Central memory CD8-positive, alpha-beta T cell (primary cell): ENCODE measurements at regions not wholly inside any gene's neighbourhood (a gene's known extent, or its start where the extent isn't known, plus 50 kb on each side); places are given as distances from the start of the nearest gene placed in this dataset.

Experiments
- ATAC-seq: fragments of 150-1000 bp; cut with Tn5 transposase; replicated peaks from 2 replicates; pipeline ENCODE4 v1.10.0; 2022; ENCODE audit warnings: mild to moderate bottlenecking, moderate FRiP score, moderate number of reproducible peaks; ENCODE audit not compliant: poor library complexity, severe bottlenecking; ENCODE audit errors: extremely low read depth
- DNase-seq, 2 donors: peaks; one replicate each; pipeline ENCODE4 v3.0.0; 2021; ENCODE audit warnings: low spot score in 2 of 2
- H3K27ac Mint-ChIP-seq: one replicate; pipeline ENCODE4 v1.8.0; 2022; ENCODE audit warnings: low read depth, mild to moderate bottlenecking, moderate library complexity, mixed read lengths
- H3K27me3 Mint-ChIP-seq: one replicate; pipeline ENCODE4 v1.8.0; 2022; ENCODE audit warnings: mixed read lengths
- H3K36me3 Mint-ChIP-seq: one replicate; pipeline ENCODE4 v1.8.0; 2022; ENCODE audit warnings: mild to moderate bottlenecking, moderate library complexity, mixed read lengths; ENCODE audit not compliant: insufficient read depth
- H3K4me1 Mint-ChIP-seq: one replicate; pipeline ENCODE4 v1.8.0; 2022; ENCODE audit warnings: mixed read lengths
- H3K4me3 Mint-ChIP-seq: one replicate; pipeline ENCODE4 v1.8.0; 2022; ENCODE audit warnings: mild to moderate bottlenecking, moderate library complexity, mixed read lengths
- H3K9me3 Mint-ChIP-seq: one replicate; pipeline ENCODE4 v1.8.0; 2022; ENCODE audit warnings: mixed read lengths

DNA sequence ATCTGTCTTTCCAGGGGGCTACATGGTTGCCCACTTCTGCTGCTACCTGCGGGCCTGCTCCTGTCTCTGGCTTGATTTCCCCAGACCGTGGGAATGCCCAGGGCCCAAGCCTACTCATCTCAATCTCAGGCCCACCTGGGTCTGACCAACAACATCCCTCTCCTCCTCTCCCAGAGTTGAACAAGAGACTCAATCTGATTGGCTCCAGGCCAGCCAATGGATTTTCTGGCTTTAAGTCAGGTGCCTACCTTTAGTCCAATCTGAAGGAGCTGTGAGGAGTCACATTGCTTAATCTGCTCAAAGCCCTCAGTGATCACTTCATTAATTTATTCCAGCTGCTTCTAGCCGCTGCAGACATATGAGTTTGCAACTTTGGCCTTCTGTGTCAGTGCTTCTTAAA, 162.4 kb upstream of the KCNG1 start:
- ATAC-seq = no peak

DNA sequence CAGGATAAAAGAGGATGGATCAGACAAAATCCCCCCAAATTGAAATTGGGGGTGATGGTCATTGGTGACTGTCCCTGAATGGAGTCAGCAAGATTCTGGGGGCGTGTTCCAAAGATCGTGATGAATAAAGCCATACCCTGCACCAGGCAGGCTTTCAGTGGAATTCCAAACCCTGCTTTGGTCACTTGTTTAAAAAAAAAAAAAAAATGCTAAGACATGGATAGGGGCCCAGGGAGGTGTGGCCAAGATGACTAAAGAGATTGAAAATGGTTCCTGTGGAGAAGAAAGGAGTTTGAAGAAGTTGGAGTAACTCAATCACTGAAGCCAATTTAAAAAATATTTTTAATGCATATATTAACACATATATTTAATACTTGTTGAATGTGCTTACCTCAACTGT, 161.4 kb upstream of the KCNG1 start:
- H3K27me3 Mint-ChIP-seq = peaks cover 41% of the 10 kb centered on the region
- H3K4me1 Mint-ChIP-seq = no peaks in the 10 kb centered on the region
- no peaks in the 10 kb centered on the region for H3K9me3 Mint-ChIP-seq
- peaks cover 1% of the 10 kb centered on the region for H3K36me3 Mint-ChIP-seq
- no peak overlapping the region for H3K27ac Mint-ChIP-seq
- no peak for DNase-seq
- no peak overlapping the region for H3K4me3 Mint-ChIP-seq
- no peak for ATAC-seq

More for the DNA sequence above, 162.4 kb upstream of the KCNG1 start:
- no peaks in the 10 kb centered on the region for H3K9me3 Mint-ChIP-seq
- no peaks in the 10 kb centered on the region for H3K4me1 Mint-ChIP-seq
- peaks cover 1% of the 10 kb centered on the region for H3K36me3 Mint-ChIP-seq
- DNase-seq = no peak
- no peak overlapping the region for H3K27ac Mint-ChIP-seq
- no peak overlapping the region for H3K4me3 Mint-ChIP-seq
- peaks cover 31% of the 10 kb centered on the region for H3K27me3 Mint-ChIP-seq

DNA sequence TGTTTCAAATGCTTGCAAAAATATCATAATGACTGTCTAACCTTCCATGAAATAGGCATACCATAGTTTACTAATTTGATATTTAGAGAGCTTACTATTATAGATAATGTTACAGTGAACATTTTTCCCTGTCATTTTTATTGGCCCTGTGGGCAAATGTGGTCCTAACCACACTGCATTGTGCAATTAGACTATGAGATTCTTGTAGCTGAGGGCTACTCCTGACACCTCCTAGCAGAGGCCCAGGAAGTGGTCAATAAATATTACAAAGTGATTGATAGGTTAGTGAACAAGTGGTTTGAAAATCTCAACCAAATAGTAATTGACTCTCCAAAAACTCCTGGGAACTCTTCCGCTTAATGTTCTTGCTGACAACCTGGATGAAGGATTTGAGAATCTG, 160.5 kb upstream of the KCNG1 start:
- DNase-seq (no peak), ATAC-seq (no peak)
- no peak overlapping the region for H3K4me3 Mint-ChIP-seq
- H3K4me1 Mint-ChIP-seq = no peaks in the 10 kb centered on the region
- H3K27me3 Mint-ChIP-seq = peaks cover 49% of the 10 kb centered on the region
- no peaks in the 10 kb centered on the region for H3K9me3 Mint-ChIP-seq
- H3K27ac Mint-ChIP-seq = no peak overlapping the region
- H3K36me3 Mint-ChIP-seq = peaks cover 1% of the 10 kb centered on the region

DNA sequence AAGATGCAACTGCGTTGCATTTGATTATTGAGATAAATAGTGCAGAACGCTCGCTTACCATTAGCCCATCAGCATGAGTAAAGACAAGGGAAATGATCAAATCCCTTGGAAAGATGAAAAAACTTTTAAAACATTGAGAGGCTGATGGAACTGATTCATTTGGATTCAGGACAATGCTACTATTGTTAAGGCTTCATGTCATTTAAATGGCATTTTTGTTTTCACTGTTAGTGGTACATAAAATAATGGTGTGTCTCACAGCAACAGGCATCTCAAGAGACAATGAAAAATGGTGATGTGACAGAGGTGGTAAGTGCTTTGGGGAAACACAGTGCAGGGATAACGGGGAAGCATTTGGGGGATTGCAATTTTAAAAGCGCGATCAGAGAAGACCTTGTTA, 159.7 kb upstream of the KCNG1 start:
- Mint-ChIP-seq H3K9me3 (no peaks in the 10 kb centered on the region), H3K27me3 (peaks cover 49% of the 10 kb centered on the region), H3K36me3 (no peaks in the 10 kb centered on the region), H3K27ac (no peak overlapping the region), H3K4me1 (no peaks in the 10 kb centered on the region), H3K4me3 (no peak overlapping the region)
- no peak for DNase-seq
- no peak for ATAC-seq

DNA sequence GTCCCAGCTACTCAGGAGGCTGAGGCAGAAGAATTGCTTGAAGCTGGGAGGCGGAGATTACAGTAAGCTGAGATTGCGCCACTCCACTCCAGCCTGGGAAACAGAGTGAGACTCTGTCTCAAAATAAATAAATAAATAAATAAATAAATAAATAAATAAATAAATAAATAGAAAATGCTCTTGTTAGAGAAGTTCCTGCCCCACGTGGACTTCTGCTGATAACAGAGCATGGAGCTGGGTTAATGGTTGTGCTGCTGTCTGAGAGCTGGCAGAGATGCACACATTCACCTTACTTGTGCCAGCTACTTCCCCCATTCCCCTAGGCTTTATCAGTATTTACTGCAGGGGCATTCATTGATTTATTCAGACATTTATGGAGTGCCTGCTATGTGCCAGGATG, 155.2 kb upstream of the KCNG1 start:
- H3K36me3 Mint-ChIP-seq = no peaks in the 10 kb centered on the region
- peaks cover 71% of the 10 kb centered on the region for H3K27me3 Mint-ChIP-seq
- H3K27ac Mint-ChIP-seq = no peak overlapping the region
- H3K4me1 Mint-ChIP-seq = no peaks in the 10 kb centered on the region
- no peak for ATAC-seq
- no peak overlapping the region for H3K4me3 Mint-ChIP-seq
- no peaks in the 10 kb centered on the region for H3K9me3 Mint-ChIP-seq
- no peak for DNase-seq

DNA sequence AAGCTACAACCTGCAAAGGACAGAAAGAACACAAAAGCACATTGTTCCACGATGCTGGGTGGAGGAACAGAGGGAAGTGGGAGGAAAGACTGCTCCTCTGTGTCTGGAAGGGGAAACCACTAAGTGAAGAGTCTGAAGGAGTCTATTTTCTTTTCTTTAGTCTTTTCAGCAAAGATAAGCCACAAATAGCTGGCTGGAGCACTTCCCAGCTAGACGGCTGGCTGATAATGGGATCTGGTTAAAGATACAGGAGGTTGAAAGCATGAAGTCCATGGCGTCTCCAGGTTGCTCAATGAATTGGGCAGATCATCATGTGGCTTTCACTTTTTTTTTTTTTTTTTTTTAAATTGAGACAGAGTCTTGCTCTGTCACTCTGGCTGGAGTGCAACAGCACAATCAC, 154.0 kb upstream of the KCNG1 start:
- H3K9me3 Mint-ChIP-seq = no peaks in the 10 kb centered on the region
- ATAC-seq (no peak), DNase-seq (no peak)
- no peak overlapping the region for H3K27ac Mint-ChIP-seq
- H3K36me3 Mint-ChIP-seq = no peaks in the 10 kb centered on the region
- no peak overlapping the region for H3K4me3 Mint-ChIP-seq
- H3K27me3 Mint-ChIP-seq = peaks cover 75% of the 10 kb centered on the region
- H3K4me1 Mint-ChIP-seq = no peaks in the 10 kb centered on the region

DNA sequence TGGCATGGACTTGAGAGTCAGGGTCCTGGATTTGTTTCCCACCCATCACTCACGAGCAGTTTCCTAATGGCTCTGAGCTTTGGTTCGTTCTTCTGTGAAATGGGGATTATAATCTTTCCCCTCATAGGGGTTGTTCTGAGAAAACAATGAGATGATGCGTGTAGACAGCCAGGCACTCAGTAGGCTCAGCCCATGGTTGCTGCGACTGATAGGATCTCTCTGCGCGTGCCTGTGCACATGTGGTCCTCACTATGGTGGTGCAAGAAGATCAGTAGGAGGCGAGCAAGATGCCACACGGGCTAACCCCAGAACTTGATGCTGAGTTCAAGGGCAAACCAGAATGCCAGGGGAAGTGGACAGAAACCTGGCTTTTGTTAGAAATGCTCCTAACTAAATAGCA, 153.5 kb upstream of the KCNG1 start:
- Mint-ChIP-seq H3K9me3 (no peaks in the 10 kb centered on the region), H3K27me3 (peaks cover 75% of the 10 kb centered on the region), H3K4me1 (no peaks in the 10 kb centered on the region), H3K4me3 (no peak overlapping the region), H3K36me3 (no peaks in the 10 kb centered on the region), H3K27ac (no peak overlapping the region)
- no peak for DNase-seq
- ATAC-seq = no peak

DNA sequence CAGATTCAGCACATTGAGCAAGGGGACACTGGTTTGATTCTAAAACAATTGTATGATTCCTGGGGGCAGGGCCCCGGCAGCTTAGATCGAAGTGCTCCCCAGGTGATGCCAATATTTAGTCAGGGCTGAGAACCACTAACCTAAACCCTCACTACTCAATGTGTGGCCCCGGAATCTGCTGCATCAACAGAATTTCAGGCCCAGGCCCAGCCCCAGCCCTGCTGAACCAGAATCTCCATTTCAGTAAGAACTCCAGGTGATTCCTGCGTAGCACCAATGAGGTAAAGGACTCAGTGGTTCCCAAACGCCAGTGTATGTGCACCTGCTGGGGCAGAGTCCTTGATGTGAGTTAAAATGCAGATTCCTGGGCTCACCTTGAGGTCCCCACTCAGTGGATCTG, 152.8 kb upstream of the KCNG1 start:
- no peak for DNase-seq
- no peak for ATAC-seq
- Mint-ChIP-seq H3K27ac (no peak overlapping the region), H3K36me3 (no peaks in the 10 kb centered on the region), H3K9me3 (no peaks in the 10 kb centered on the region), H3K4me3 (no peak overlapping the region), H3K27me3 (peaks cover 75% of the 10 kb centered on the region), H3K4me1 (no peaks in the 10 kb centered on the region)

DNA sequence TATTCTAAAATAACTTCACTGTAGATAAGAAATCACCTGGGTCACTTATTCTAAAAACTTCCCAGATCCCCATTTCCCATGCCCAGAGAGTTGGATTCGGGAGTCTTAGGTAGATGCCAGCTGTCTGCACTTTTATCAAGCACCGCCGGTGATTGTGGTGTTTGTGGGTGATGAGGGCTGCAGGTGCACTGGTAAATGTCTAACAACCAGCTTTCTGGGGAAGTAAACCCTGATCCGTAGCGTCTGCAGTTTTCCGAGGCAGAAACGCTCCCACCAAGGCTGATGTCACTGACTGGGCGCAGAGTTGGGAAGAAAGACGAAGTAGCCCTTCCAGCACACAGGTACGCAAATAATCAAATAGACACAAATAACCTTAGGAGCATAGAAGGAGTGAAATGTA, 152.2 kb upstream of the KCNG1 start:
- no peak for ATAC-seq
- H3K27me3 Mint-ChIP-seq = peaks cover 75% of the 10 kb centered on the region
- no peaks in the 10 kb centered on the region for H3K36me3 Mint-ChIP-seq

DNA sequence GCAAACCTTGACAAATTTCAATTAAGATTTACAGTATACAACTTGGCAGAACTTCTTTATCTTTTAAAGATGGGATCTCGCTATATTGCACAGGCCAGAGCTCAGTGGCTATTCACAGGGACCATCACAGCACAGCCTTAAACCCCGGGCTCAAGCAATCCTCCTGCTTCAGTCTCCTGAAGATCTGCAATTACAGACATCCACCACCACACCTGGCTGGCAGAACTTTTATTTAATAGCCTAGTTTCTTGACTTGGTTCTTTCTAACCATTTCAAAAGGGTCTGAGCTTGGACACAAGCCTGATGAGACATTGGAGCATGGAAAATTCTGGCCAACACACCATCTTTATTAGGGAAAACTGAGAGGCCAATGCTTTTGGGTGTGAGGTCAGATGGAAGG, 151.6 kb upstream of the KCNG1 start:
- peaks cover 75% of the 10 kb centered on the region for H3K27me3 Mint-ChIP-seq
- no peak for DNase-seq
- H3K36me3 Mint-ChIP-seq = no peaks in the 10 kb centered on the region
- no peaks in the 10 kb centered on the region for H3K9me3 Mint-ChIP-seq
- H3K4me1 Mint-ChIP-seq = no peaks in the 10 kb centered on the region
- H3K4me3 Mint-ChIP-seq = no peak overlapping the region
- H3K27ac Mint-ChIP-seq = no peak overlapping the region
- no peak for ATAC-seq

More for the DNA sequence above, 152.2 kb upstream of the KCNG1 start:
- Mint-ChIP-seq H3K4me1 (no peaks in the 10 kb centered on the region), H3K27ac (no peak overlapping the region), H3K9me3 (no peaks in the 10 kb centered on the region), H3K4me3 (no peak overlapping the region)
- DNase-seq = no peak

DNA sequence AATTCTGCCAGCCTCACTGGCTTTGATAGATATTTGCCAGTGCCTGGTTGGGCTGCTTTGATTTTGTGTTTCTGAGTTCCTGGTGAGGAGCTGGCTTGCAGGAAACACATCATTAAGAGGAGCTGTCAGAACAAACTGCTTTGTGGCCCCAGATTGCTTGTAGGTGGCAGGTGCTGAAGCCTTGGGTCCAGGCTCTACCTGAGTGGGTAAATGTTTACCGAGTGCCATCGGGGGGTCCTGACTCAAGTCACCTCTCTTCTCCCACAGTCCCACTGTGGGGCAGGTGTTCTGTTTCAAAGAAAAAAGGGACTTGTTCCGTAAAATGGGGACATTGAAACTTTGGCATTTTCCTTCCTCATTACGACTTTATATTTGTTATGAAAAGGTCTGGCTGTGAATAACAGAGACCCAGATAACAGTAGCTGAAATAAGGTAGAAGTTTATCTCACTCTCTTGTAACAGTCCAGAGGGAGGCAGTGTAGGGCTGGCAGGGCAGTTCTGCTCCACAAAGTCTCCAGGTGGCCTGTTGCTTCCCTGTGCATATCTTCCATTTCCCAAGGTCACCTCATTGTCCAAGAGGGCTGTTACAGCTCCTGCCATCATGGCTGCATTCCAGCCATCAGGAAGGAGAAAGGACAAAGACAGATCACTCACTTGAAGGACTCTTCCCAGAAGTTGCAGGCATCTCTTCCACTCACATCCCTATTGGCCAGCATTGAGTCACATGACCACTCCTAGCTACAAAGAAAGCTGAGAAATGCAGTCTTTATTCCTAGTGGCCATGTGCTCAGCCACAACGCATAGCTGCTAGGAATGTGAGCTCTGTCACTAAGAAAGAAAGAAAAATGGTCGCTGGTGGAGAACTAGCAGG, 149.9 kb upstream of the KCNG1 start:
- no peaks in the 10 kb centered on the region for H3K36me3 Mint-ChIP-seq
- H3K27ac Mint-ChIP-seq = no peak overlapping the region
- DNase-seq (no peak), ATAC-seq (no peak)
- peaks cover 10% of the 10 kb centered on the region for H3K4me1 Mint-ChIP-seq
- no peak overlapping the region for H3K4me3 Mint-ChIP-seq
- H3K9me3 Mint-ChIP-seq = no peaks in the 10 kb centered on the region
- peaks cover 81% of the 10 kb centered on the region for H3K27me3 Mint-ChIP-seq

DNA sequence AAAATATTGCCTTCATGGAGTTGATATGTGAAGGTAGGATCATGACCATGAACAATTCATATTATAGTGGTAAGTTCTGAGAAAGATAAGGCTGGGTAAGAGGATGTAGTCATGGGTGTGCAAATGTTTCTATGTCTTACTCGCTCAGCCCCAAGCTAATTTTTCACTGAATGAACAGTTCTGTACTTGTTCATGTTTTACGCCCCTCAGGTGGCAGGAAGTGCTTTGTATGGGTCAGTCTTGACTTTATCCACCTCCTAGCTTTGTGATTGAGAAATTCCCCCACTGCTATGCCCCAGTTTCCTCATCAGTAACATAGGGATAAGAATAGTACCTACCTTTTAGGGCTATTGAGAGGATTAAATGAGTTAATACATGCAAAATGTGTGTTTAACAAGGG, 148.2 kb upstream of the KCNG1 start:
- no peak overlapping the region for H3K4me3 Mint-ChIP-seq

DNA sequence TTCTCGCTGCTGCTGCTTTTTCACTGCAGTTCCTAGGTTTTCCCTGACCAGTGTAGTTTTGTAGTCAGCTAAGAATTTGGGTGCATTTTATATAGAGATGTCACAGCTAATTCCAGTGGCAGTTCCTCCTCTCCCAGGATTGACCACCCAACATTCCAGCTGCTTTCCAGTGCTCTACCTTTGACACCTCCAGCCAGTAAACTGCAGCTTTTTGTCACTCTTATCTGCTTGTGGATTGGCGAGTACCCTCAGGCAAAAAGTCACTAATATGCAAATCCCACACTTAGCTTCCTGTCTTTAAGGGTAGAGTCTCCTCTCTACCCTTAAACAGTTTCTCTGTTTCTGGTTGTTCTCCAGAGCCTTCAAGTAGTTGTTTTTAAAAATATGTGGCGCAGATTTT, 146.9 kb upstream of the KCNG1 start:
- H3K27me3 Mint-ChIP-seq = peaks cover 64% of the 10 kb centered on the region
- H3K4me3 Mint-ChIP-seq = no peak overlapping the region
- H3K9me3 Mint-ChIP-seq = no peaks in the 10 kb centered on the region
- ATAC-seq (no peak), DNase-seq (no peak)
- peaks cover 10% of the 10 kb centered on the region for H3K4me1 Mint-ChIP-seq
- no peak overlapping the region for H3K27ac Mint-ChIP-seq
- H3K36me3 Mint-ChIP-seq = no peaks in the 10 kb centered on the region

More for the DNA sequence above, 148.2 kb upstream of the KCNG1 start:
- Mint-ChIP-seq H3K27me3 (peaks cover 77% of the 10 kb centered on the region), H3K9me3 (no peaks in the 10 kb centered on the region), H3K4me1 (peaks cover 10% of the 10 kb centered on the region), H3K27ac (no peak overlapping the region), H3K36me3 (no peaks in the 10 kb centered on the region)
- no peak for ATAC-seq
- DNase-seq = no peak
